AG10803 (cell line): ENCODE measurements at regions not wholly inside any gene's neighbourhood (a gene's known extent, or its start where the extent isn't known, plus 50 kb on each side); places are given as distances from the start of the nearest gene placed in this dataset.

Experiments used
- DNase-seq: peaks from one replicate; pipeline ENCODE4 v3.0.0; 2010; ENCODE audit warnings: low read depth
- H3K4me3 ChIP-seq: 2 replicates; pipeline ENCODE4 v1.5.1; 2011; ENCODE audit warnings: mild to moderate bottlenecking, low read length, control low read depth
- TF ChIP-seq, protein P1 (sequence below): conservative IDR thresholded peaks from 2 replicates; pipeline ENCODE4 v1.5.1; 2011; ENCODE audit warnings: mild to moderate bottlenecking, low read length, control low read depth, inconsistent platforms

- TF ChIP-seq, protein P1, sequence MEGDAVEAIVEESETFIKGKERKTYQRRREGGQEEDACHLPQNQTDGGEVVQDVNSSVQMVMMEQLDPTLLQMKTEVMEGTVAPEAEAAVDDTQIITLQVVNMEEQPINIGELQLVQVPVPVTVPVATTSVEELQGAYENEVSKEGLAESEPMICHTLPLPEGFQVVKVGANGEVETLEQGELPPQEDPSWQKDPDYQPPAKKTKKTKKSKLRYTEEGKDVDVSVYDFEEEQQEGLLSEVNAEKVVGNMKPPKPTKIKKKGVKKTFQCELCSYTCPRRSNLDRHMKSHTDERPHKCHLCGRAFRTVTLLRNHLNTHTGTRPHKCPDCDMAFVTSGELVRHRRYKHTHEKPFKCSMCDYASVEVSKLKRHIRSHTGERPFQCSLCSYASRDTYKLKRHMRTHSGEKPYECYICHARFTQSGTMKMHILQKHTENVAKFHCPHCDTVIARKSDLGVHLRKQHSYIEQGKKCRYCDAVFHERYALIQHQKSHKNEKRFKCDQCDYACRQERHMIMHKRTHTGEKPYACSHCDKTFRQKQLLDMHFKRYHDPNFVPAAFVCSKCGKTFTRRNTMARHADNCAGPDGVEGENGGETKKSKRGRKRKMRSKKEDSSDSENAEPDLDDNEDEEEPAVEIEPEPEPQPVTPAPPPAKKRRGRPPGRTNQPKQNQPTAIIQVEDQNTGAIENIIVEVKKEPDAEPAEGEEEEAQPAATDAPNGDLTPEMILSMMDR = no peak
- DNase-seq = no peak
- H3K4me3 ChIP-seq = no peak overlapping the region
Measured at GRCh38 chr14:98773814-98774213, 498.2 kb downstream of the BCL11B start.

DNA sequence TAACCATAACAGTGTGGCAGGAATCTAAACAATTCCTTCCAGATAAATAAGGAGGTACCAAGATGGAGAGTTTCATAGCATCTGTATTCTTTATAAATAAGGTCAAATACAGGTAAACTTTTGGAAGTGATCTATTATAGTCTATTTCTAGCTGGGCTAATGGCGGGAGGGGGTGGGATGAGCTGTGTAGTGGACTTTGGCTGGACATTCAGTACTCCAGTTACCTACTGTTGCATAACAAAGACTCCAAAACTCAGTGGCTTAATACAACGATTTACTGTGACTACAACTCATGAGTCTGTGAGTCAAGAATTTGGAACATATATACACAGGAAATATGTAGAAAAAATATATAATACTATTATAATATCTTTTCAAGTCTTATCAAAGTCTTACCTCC is 496.1 kb downstream of the BCL11B start:
- no peak for DNase-seq
- TF ChIP-seq, protein P1 = no peak
- H3K4me3 ChIP-seq = no peak overlapping the region

GRCh38 chr14:98782062-98782461 is 489.9 kb downstream of the BCL11B start:
- H3K4me3 ChIP-seq = no peak overlapping the region
- DNase-seq = no peak
- TF ChIP-seq, protein P1 = no peak

GRCh38 chr14:98785578-98785977 is 486.4 kb downstream of the BCL11B start:
- no peak for DNase-seq
- no peak overlapping the region for H3K4me3 ChIP-seq
- TF ChIP-seq, protein P1 = no peak

GRCh38 chr14:98786456-98786855 is 485.5 kb downstream of the BCL11B start:
- H3K4me3 ChIP-seq = no peak overlapping the region
- DNase-seq = no peak
- TF ChIP-seq, protein P1 = no peak

GRCh38 chr14:98791661-98792060 is 480.3 kb downstream of the BCL11B start:
- TF ChIP-seq, protein P1 = no peak
- no peak overlapping the region for H3K4me3 ChIP-seq
- DNase-seq = no peak

DNA sequence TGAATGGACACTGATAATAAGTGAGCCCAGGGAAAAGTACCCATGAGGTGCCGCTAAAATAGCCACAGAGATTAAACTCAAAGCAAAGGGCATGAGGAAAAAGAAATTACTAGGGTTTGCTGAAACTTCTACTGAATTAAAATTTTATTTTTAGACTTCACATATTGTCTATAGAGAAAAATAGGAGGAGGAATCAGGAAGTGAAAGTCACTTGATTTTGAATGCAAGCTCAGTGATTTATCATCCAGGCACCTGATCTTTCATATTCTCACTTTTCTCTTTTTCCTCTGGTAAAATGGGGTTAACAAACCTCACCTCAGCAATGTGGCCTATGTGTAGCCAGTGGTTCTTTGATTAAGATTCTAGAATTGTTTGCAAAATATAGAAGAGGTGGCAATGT is 479.8 kb downstream of the BCL11B start:
- no peak for DNase-seq
- TF ChIP-seq, protein P1 = no peak
- H3K4me3 ChIP-seq = no peak overlapping the region
